ENCODE measurements at regions not wholly inside any gene's neighbourhood (a gene's known extent, or its start where the extent isn't known, plus 50 kb on each side); places are given as distances from the start of the nearest gene placed in this dataset.

DNA sequence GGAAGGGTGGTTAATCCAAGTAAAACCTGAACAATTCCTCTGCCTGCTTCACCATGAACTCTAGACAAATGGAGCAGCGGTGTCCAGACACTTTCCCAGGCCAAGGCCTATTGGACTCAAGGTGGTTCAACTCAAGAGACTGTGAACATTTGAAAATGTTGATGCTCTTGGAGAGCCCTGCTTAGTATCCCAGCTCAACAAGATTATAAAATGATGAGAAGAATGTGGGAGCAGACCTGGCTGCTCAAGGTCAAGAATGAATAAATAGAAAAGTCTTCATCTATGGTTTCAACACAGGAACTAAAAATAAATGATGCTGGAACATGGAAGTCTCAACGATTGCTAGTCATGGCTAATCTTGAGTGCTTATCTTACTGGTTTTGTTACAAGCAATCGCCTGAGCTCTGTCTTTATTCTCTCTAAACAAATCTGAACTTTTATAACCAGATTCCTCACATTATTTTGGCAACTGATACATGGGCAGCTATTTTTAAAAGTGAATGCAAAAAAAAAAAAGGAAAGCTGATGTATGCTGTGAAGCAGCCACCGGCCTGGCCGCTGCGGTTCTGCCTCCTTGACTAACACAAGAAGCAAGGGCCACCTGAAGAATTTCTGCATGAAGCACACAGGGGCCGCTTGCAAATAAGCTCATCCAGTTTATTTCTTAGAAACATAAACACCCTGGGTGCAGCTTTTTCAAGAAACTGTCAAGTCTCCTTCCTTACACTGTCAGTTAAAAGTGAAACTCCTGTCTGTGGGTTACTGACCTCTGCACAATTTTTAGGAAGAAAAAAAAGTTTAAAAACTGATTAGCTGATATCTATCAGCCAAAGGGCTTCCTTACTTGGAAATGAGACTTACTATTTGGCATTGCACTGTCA lies 120.1 kb upstream of the ARHGEF3 start:
- DNase-seq: no peak

DNA sequence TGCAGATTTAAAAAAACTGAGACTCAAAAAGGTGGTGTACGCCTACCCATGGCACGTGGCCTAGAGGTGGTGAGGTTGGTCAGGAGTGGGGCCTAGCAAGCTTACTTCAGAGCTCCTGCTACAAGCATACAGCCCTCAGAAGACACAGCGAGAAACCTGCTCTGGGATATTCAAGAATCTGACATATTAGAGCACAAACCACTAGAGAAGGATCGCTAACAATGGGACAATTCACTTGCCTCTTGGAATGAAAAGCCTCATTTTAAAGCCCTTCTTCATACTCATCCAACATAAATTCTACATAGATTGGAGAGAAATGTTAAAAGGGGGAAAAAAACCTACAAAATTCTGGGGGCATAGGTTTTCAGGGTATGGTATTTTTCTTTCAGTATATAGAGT lies 118.0 kb upstream of the ARHGEF3 start:
- DNase-seq: no peak

DNA sequence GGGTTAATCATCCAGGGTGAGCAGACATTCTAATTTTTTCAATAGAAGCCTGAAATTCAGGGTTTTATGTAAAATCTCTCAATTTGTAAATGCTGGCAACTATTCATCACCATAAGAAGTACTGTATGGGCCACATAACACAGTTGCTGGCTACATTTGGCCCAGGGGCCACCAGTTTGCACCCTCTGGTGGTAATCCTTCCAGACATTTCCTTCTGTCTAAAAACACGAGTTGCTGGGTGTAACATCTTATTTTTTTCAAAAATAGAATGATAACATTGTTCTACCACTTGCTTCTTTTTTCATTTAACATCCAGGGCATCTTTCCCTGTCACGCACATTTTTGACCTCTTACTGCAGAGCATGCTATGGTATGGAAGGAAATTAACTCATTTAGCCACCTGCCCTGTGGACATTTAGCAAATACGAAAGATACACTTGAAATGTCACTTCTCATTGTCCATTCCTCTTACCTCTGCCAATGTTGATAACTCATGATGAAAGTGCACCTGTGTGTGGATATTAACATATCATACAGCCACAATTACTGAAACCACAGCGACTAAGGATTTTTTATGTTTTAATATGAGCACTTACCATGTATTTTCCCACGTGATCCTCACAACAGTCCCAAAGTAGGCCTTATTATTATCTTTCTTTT lies 117.5 kb upstream of the ARHGEF3 start:
- no peak for DNase-seq

DNA sequence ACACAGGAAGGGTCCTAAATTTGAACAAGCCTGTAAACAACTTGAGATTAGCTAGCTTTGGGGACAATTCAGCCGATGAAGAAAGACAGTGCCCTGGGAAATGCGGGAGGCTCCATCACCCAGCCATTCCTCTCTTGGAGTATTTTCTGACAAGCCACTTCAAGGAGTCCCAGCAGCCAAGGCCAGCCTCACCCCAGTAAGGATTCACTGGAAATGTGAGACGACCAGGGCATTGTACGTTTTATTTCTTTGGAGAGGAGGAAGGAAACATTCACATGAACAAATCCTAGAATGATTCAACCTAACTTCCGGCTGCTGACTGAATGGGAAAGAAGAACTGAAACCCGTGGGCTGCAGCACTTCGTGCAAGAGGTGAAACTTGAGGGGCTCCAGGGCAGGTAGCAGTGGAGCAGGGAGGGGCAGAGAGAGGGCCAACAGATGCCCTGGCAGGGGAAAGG lies 116.4 kb upstream of the ARHGEF3 start:
- peak; percentile 37 for DNase-seq

DNA sequence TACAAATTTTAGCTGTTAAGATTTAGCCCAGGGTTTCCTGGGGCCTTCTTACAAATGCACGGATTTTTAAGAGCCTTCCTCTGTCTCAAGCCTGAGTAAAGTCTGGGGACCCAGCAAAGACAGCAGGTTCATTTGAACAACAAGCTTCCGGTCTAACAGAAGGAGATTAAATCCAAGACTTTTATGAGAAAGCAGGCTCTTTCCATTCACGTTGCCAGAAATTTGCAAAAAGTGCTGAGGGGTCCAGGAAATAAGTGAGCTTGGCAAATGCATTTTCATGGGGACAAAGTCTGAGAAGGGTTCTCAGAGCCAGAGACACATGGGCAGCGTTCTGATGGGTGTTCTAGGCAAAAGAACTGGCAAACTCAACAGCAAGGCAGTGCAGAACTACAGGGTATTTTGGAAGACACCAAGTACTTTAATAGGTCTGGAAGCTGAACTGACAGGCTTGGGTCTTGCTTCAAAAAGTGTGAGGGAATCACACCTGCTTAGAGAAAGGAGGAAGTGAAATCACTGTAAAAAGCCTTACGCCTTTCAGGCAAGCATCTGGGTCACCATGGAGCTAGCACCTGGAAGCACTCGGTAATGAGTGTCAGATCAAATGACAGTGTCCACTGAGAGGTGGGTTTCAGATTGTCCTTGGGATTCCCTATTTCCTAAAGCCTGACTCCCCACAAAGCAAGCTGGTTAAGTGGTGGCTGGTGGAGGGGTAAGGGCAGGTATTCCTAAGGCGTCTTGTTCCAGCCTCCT lies 115.8 kb upstream of the ARHGEF3 start:
- no peak for DNase-seq

DNA sequence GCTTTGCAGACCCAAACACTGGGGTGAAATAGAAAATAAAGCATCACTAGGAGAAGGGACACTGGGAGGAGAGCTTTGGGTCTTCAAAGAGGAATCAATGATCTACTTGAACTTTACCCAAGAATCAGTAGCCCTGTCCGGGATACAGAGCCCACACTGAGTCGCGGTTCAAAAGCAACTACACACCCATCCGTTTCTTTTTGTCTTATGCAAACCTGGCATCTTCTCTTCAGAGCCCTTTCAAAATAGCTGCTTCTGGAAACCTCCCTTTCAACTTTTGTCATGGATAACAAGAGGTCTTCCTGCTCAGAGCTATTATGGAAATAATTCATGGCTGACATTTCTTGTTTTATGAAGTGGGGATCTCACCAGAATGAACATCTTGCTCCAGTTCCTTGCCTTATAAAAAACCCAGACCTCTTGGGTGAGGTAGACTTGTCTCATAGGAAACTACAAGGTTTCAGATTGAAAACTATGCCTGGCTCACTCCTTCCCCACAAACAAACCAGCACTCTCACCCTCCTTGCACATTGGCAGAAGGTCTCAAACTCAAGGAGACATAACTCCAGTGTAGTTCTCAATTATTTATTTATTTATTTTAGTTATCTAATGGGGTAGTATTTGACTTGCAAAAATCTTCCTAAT lies 115.1 kb upstream of the ARHGEF3 start:
- no peak for DNase-seq

DNA sequence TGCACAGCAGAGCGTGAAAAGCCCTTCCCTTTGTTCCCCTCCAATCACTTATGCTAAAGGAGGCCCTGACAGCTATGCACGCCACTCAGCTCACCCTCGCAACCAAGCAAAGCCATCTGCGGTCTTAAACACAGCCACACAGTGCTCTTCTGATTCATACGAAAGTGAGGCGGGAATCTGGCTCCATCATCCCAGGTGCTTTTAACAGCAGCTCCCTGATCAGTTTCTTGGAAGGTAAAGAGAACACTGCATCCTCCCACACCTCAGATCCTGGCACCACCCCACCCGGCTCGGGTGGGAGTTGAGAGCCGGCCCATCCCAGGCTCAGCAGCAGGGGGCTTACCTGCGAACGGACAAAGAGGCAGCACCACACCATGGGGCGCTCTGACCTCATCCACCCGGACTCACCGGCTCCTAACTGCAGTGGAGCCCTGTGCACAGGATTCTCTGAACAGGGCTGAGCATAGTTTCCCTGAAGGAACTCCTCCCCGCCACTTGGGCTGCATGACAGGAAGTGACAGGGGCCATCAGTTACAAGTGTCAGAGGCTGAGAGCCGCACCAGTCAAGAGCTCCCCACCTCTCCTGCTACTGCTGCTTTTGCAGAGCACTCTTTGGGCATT lies 114.3 kb upstream of the ARHGEF3 start:
- peak; percentile 62 for DNase-seq

DNA sequence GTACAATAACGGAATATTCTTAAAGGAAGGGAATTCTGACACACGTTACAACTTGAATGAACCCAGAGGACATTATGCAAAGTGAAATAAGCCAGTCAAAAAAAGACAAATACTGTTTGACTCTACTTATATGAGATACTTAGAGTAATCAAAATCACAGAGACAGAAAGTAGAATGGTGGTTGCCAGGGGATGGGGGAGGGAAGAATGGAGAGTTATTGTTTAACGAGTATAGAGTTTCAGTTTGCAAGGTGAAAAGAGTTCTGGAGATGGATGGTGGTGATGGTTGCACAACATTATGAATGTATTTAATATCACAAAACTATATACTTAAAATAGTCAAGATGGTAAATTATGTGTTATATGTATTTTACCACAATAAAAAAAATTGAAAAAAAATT lies 112.9 kb upstream of the ARHGEF3 start:
- DNase-seq: no peak

DNA sequence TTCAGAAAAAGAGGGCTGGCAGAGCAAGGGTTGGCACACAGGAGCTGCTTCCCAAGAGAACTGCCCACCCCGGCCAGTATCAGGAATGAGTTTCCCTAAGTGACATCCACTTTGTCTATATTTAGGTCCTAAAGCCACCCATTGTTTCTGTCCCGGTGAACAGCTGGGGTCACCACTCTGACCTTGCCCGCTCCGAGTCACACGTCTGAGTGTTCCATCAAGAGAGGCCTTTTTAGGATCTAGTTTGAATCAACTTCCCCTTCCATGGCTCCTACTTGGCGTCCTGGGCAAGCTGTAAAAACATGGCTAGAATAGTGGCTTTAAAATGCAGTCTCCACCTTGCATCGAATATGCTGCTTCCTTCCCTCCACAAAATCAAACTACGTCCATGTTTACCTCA lies 109.6 kb upstream of the ARHGEF3 start:
- no peak for DNase-seq

DNA sequence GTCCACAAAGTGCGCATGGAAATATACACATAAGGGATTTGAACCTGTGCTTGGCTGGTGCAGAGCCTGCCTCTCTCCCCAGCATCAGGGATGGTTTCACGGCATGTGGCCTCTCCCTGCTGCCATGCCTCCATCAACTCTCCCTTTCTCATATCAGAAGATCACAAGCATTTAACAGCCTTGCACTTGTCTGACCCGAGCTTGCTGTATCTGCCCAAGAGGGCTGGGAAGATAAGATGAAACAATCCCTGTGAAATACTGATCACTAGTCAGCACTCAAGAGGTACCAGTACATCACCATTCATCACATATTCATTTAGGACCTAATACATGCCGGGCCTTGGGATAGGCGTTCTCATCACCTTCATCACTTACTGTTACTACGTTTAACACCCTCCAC lies 107.6 kb upstream of the ARHGEF3 start:
- DNase-seq: no peak

DNA sequence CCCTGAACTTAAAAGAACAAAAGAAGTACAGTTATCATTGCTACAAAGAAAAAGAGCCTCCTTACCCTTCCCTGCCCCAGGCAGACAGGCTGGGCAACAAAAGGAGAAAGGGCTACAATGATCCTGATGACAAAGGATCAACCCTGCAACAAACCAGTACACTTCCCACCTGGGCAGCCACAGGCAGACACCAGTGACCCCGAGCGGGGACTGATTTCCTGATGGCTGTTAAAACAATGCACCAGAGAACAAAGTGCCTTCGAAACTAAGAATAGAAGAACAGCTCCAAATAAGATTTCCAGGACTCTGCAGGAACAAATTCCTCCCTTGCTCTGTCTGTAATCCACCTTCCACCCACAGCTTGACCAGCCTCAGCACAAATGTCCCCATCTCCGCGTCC lies 106.3 kb upstream of the ARHGEF3 start:
- no peak for DNase-seq

DNA sequence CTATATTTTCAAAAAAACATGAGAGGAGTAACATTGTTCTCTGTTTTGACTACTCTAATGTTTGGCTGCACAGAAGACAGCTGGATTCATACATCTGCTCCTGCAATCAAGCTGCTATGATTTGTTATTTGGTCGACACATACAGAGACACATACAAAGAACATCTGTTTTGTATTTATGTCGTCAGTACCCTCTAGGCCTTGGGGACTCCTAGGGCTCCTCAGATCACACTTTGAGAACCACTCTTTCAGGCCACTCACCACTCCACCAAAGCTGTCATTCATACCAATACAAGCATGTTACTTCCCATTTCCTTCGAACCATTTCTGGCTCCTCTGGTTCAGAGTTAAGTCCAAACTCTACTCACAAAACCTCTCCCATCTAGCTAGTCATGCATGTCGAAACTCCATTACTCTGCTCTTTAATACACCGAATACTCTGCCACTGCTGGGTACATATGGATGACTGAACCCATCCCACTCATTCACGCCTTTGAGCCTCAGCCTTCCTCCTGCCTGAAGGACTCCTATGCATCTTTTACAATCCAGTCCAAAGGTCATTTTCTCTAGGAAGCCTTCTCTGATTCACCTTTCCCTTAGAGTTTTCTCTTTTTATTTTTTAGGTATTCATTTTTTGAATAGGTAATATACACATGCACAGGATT lies 102.9 kb upstream of the ARHGEF3 start:
- DNase-seq: no peak

DNA sequence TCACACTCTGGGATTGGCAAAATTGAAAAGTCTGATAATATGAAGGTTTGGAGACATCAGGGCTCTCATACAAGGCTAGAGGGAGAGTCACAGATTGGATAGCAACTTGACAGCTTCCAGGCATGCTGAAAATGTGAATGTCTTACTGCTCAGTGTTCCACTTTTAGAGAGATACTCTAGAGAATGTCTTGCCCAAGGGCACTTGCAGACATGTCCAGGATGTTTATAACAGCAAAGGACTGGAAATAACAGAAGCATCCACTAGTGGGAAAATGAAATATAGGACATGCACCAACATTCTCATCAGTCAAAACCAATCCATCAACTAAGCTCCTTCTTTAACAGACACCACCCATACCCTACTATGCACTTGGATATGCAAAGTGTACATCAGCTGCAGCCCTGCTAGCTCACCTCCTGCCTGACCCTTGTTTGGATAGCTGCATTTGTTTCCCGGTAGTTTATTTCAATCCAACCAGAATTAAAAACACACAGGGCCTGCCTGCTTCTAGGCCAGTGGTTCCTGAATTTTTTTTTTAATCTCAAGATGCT lies 101.6 kb upstream of the ARHGEF3 start:
- DNase-seq: no peak

DNA sequence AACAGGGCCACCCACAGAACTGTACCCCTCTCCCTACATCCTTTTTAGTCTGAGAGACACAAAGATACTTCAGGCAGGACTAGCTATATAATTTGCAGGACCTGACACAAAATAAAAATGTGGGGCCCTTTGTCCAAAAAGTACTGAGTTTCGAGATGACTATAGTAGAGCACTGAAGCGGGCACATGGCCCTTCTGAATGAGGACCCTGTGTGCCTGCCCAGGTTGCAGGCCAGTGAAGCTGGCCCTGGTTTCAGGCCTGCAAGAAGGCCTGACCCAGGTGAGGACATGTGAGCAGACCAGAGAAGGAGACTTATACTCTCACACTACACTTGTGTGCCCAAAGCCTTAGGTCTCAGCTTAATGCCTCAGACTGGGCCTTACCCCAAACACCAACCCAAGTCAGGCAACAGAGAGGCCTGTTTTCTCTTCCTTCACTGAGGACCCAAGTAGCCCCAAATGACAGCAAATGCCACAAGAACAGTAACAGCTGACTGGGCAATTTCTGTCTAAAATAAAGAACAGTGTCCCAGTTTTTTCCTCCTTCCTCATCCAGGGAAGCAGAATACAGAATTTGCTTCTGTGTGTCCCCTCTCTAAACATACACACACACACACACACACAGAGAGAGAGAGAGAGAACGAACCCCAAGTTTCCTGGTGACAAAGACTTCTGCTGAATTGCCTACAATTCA lies 100.9 kb upstream of the ARHGEF3 start:
- no peak for DNase-seq

DNA sequence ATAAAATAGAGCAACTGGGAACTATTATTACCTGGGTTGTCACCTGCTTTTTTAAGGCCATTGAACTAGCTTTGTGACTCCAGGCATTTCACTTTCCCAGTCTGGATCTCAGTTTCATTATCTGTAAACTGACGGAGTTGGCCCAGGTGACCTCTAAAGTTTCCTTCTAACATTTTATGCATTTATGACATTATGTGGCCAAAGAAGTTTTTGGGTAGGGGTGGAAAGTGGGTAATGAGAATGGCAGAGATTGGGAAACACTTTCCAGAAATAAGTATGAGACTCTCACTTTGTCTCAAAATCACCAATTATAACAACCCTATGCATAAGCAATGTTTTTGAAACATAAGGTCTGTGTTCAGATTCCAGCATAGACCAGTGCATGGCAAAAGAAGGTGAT lies 99.1 kb upstream of the ARHGEF3 start:
- DNase-seq: no peak

DNA sequence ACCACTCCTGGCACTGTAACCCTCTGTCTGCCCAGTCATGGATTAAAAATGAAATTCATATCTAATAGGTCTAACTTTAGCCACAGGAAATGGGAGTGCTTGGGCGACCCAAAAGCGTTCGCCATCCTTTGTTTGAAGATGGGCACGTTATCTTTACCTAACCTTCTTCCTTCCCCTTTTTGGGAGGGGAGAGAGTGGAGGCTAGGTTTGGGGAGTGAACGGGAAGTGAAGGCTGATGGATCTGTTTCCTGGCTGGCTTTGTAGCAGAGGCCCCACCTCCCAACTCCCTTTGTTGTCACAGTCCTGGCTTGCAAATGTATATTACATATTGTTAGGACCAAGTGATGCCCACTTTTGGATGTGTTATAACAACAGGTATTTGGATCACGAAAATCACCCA lies 98.1 kb upstream of the ARHGEF3 start:
- DNase-seq: no peak

DNA sequence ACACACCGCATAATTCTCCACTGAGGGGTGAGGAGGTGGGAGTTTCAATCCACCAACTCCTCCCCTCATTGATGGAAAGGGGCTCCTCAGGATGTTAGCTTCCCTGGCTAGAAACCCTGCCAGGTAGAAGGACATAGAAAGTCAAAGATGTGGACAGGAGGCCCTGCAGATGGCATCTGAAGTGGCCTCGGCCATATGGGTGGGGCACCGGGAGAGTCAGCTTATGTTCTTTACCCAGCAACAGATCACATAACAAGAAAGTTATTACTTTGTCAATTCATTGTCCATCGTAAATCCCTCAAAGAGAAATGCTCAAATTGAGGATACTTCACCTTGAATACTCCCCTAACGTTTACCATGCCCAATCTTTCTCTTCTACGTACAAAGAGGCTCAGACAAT lies 97.3 kb upstream of the ARHGEF3 start:
- no peak for DNase-seq

DNA sequence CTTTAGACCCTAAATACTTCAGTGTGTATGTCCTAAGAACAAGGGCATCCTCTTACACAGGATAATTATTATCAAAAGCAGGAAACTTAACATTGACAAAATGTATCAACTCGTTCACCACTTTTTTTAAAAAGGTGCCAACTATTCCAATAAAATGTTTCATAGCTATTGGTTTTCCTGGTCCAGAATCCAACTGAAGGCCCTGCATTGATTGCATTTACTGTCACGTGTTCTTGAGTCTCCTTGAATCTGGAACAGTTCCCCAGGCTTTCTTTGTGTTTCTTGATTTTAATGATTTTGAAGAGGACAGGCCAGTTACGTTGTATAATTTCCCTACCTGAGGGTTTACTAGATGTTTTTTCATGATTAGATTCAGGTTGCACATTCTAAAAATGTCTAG lies 94.6 kb upstream of the ARHGEF3 start:
- no peak for DNase-seq

DNA sequence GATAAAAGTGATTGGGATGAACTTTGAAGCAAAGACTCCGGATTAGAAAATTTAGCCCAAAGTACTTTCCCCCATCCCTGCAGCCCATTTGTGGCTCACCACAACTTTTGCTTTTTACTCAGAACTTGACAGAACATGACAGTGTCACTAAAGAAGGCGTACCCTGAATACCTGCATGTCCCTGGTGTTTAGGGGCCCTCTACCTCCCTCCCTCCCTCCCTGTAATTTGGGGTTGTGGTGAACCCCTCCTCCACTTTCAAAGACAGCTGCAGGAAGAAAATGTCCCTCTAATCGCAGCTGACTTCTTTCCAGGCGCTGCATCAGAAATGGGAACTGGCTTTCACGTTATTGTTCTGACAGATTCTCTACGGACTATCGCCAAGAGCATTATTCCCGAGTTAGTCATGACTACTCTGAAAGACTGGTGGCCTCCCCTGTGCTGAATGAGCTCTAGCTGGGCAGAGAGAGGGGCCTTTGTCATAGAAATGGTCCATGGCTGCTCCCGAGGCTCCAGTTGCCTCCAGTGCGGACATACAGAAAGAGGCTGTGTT lies 93.2 kb upstream of the ARHGEF3 start:
- no peak for DNase-seq

DNA sequence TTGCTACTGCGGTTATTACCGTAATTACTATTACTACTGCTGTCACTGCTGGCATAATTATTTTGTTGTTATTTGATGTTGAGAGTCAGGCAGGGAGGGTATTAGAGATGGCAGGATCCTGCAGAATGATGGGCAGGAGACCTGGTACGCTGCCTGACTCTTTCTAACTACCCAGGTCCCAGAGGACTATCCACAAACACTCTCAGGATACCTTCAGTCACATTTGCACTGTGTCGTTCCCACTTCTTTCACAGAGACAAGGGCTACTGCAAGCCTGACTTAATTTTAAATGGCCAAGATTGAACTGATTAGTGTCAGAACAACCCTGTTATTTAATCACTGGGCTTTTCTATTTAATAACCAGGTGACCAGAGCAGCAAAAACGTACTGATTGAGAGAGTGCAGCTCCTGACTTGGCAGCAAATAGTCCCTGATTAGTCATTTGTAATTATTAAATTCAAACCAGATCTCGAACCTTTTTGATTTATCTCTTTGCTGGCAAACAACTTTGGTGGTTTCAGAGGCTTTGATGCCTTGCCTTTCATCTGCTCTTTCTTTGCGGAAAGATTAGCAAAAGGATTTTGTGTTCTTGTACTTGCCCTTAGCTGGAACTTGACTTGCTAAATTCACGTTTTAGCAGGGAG lies 88.8 kb upstream of the ARHGEF3 start:
- DNase-seq: no peak

All from activated CD4-positive, CD25-positive, alpha-beta regulatory T cell treated with anti-CD3 and anti-CD28 coated beads, Interleukin-2, amount 50 U/mL, for 72 hours (primary cell).